HCEC 1CT (cell line): ENCODE measurements at regions not wholly inside any gene's neighbourhood (a gene's known extent, or its start where the extent isn't known, plus 50 kb on each side); places are given as distances from the start of the nearest gene placed in this dataset.

ENCODE experiments used
- DNase-seq: peaks from one replicate; pipeline ENCODE4 v3.0.0-alpha.2; 2017

- no peak for DNase-seq
These were observed 350.0 kb upstream of the BCHE start for GRCh38 chr3:166187237-166187636.

GRCh38 chr3:166186003-166186402 lies 348.8 kb upstream of the BCHE start:
- no peak for DNase-seq

GRCh38 chr3:166177130-166177529 lies 339.9 kb upstream of the BCHE start:
- DNase-seq, result no peak

GRCh38 chr3:166171695-166172094 lies 334.5 kb upstream of the BCHE start:
- DNase-seq, result no peak

- DNase-seq, result no peak
These were observed 332.5 kb upstream of the BCHE start for GRCh38 chr3:166169681-166170080.

- DNase-seq, result no peak
These were observed 290.7 kb upstream of the BCHE start for GRCh38 chr3:166127969-166128368.

GRCh38 chr3:166125179-166125578 lies 288.0 kb upstream of the BCHE start:
- DNase-seq, result no peak

GRCh38 chr3:166123576-166123975 lies 286.4 kb upstream of the BCHE start:
- no peak for DNase-seq

GRCh38 chr3:166123088-166123487 lies 285.9 kb upstream of the BCHE start:
- no peak for DNase-seq

GRCh38 chr3:166118049-166118448 lies 280.8 kb upstream of the BCHE start:
- no peak for DNase-seq

GRCh38 chr3:166114448-166114847 lies 277.2 kb upstream of the BCHE start:
- no peak for DNase-seq

- DNase-seq, result no peak
These were observed 274.3 kb upstream of the BCHE start for GRCh38 chr3:166111562-166111961.

- DNase-seq, result no peak
These were observed 272.9 kb upstream of the BCHE start for GRCh38 chr3:166110102-166110501.

GRCh38 chr3:166104938-166105337 lies 267.7 kb upstream of the BCHE start:
- no peak for DNase-seq

- DNase-seq, result no peak
These were observed 263.5 kb upstream of the BCHE start for GRCh38 chr3:166100730-166101129.

- DNase-seq, result no peak
These were observed 252.4 kb upstream of the BCHE start for GRCh38 chr3:166089575-166089974.

GRCh38 chr3:166085164-166085856 lies 248.1 kb upstream of the BCHE start:
- no peak for DNase-seq

- DNase-seq, result no peak
These were observed 242.9 kb upstream of the BCHE start for GRCh38 chr3:166080096-166080495.

- no peak for DNase-seq
These were observed 234.6 kb upstream of the BCHE start for GRCh38 chr3:166071831-166072230.

- no peak for DNase-seq
These were observed 227.3 kb upstream of the BCHE start for GRCh38 chr3:166064476-166064875.

- no peak for DNase-seq
These were observed 223.7 kb upstream of the BCHE start for GRCh38 chr3:166060789-166061479.

GRCh38 chr3:166052440-166052839 lies 215.2 kb upstream of the BCHE start:
- no peak for DNase-seq

GRCh38 chr3:166029507-166029906 lies 192.3 kb upstream of the BCHE start:
- no peak for DNase-seq

- peak; percentile 4 for DNase-seq
These were observed 176.0 kb upstream of the BCHE start for GRCh38 chr3:166013073-166013679.
